Stimulated activated CD8-positive, alpha-beta memory T cell treated with anti-CD3 and anti-CD28 coated beads, Interleukin-4, amount 100 ng/mL, for 1 hour (primary cell): ENCODE measurements at regions not wholly inside any gene's neighbourhood (a gene's known extent, or its start where the extent isn't known, plus 50 kb on each side); places are given as distances from the start of the nearest gene placed in this dataset.
A peak's percentile ranks its signal among the peaks of the same experiment; 100 is the strongest.
"Not testable (repeated sequence)": the region's sequence is repeated elsewhere in the genome, so short reads cannot be mapped to it uniquely, and the experiment has no call there.

Source experiments
- DNase-seq, 2 donors: peaks; one replicate each; pipeline ENCODE4 v3.0.0-alpha.2; 2020; ENCODE audit warnings: low read depth in 2 of 2, low spot score in 1 of 2

- DNase-seq = peak in 1 of 2 donors; percentile 14
Measured at GRCh38 chr4:101730291-101731117, 60.0 kb upstream of the BANK1 start.

GRCh38 chr4:101727238-101727637, 63.3 kb upstream of the BANK1 start:
- no peak for DNase-seq

- no peak for DNase-seq
Measured at GRCh38 chr4:101724093-101724492, 66.4 kb upstream of the BANK1 start.

GRCh38 chr4:101718810-101719209, 71.7 kb upstream of the BANK1 start:
- no peak for DNase-seq

- DNase-seq = no peak
Measured at GRCh38 chr4:101711590-101712260, 78.8 kb upstream of the BANK1 start.

GRCh38 chr4:101710806-101711205, 79.7 kb upstream of the BANK1 start:
- DNase-seq = no peak

GRCh38 chr4:101708293-101709039, 82.1 kb upstream of the BANK1 start:
- no peak for DNase-seq

- no peak for DNase-seq
Measured at GRCh38 chr4:101707596-101707995, 82.9 kb upstream of the BANK1 start.

GRCh38 chr4:101706535-101707057, 83.9 kb upstream of the BANK1 start:
- no peak for DNase-seq

GRCh38 chr4:101701551-101701950, 89.0 kb upstream of the BANK1 start:
- DNase-seq = no peak

- DNase-seq = no peak
Measured at GRCh38 chr4:101699441-101700124, 90.9 kb upstream of the BANK1 start.

GRCh38 chr4:101697266-101697665, 93.3 kb upstream of the BANK1 start:
- DNase-seq = no peak

- DNase-seq = no peak
Measured at GRCh38 chr4:101696276-101697010, 94.1 kb upstream of the BANK1 start.

- DNase-seq = no peak
Measured at GRCh38 chr4:101695176-101695575, 95.4 kb upstream of the BANK1 start.

- not testable (repeated sequence) for DNase-seq
Measured at GRCh38 chr4:101694403-101694802, 96.1 kb upstream of the BANK1 start.

- no peak for DNase-seq
Measured at GRCh38 chr4:101693842-101694398, 96.6 kb upstream of the BANK1 start.

- DNase-seq = no peak
Measured at GRCh38 chr4:101689220-101689619, 101.3 kb upstream of the BANK1 start.

GRCh38 chr4:101685126-101685525, 105.4 kb upstream of the BANK1 start:
- no peak for DNase-seq

- no peak for DNase-seq
Measured at GRCh38 chr4:101682946-101683345, 107.6 kb upstream of the BANK1 start.

- no peak for DNase-seq
Measured at GRCh38 chr4:101678180-101678579, 112.3 kb upstream of the BANK1 start.
